Hepatic stellate cell (primary cell): ENCODE measurements at regions not wholly inside any gene's neighbourhood (a gene's known extent, or its start where the extent isn't known, plus 50 kb on each side); places are given as distances from the start of the nearest gene placed in this dataset.

Experiments
- DNase-seq: peaks from one replicate; pipeline ENCODE4 v3.0.0; 2011; ENCODE audit warnings: low spot score

GRCh38 chr15:69990566-69991421, 106.9 kb downstream of the TLE3 start:
- DNase-seq, result no peak

DNA sequence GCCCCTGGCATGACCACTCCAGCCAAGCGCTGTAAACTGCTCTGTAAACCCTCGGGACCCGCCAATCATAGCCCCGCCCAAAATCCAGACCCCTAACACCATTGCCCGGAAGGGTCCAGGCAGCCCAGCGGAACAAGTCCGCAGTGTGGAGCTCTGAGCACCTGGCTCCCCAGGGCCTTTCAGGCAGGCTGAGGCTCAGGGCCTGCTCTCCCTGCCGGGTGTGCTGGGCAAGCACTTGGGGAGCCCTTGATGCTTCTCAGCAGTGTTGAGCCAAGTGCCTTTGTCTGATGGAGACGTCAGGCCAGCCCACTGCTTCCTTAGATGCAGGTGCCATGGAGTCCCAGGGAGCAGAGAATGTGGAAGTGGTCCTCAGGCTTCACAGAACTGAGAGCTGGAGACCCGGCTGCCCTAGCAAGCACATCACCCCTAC, 106.2 kb downstream of the TLE3 start:
- no peak for DNase-seq

- DNase-seq, result no peak
These were observed 105.4 kb downstream of the TLE3 start for GRCh38 chr15:69992348-69992747.

DNA sequence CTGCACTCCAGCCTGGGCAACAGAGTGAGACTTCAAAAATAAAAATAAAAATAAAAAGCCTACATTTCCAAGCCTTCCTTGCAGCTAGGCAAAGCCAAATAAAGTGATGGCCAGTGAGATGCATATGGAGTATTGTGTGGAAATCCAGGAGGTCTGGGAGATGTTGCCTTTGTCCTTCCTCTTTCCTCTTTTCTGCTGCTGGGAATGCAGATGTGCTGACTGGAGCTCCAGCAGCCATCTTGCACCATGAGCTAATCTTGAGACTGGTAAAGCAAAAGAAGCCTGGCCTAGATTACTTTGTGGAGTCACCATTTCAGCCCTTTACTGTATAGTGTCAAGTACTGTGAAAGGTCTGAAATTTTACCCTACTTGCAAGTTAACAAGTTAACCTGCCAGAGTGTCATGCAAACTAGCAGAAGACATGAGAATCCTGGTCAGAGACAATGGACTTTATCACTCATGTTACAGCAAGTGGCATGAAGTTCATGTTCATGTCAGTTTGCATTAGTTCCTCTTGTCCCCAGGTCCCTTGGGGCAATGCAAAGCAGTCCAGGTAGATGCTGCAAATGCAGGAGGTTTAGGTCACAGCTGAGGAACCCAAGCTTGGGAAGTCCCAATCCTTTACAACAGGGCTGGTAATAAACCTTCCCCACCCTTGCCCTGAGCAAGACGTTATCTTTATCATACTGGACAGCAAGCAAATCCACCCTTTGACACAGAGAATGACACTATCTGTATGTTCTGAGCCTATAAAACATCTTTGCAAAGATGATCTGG, 103.1 kb downstream of the TLE3 start:
- DNase-seq, result no peak

GRCh38 chr15:69996321-69997160, 101.2 kb downstream of the TLE3 start:
- no peak for DNase-seq

DNA sequence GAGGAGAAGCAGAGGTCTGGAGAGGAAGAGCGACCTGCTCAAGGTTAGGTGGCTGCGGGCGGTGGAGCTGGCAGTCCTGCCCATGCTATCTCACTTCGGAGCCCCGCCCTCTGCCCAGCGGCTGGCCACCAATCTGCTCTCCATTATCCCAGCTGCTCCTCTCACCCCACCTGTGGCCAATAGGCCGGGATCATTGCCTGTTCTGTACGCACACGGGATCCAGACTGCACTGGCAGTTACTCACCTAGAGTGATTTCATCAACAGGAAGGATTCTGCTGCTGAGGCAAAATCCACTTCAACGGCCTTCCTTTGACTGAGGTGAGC, 100.6 kb downstream of the TLE3 start:
- DNase-seq, result no peak
